ENCODE measurements at regions not wholly inside any gene's neighbourhood (a gene's known extent, or its start where the extent isn't known, plus 50 kb on each side); places are given as distances from the start of the nearest gene placed in this dataset.

DNA sequence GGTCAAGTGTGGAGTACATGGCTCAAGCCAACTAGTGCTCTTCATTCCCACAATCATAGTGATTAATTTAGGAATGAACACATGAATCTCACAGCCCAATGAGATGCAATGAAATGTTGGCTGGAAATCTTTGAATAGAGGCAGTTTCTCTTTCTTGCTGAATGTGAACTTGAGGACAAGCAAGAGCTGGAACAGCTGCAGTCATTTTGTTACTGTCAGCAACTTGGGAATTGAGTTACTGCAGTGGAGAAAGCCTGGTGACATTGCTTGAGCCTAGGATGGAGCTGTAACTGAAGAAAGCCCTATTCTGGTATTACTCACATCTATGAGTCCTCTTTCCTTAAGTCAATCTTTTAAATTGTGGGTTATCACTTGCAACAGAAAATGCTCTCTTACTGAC lies 62.3 kb downstream of the YIPF5 start:
- H3K27me3 Mint-ChIP-seq, result no peaks in the 10 kb centered on the region
- no peaks in the 10 kb centered on the region for H3K4me1 Mint-ChIP-seq (ENCODE audit: low read depth)
- peaks cover 8% of the 10 kb centered on the region for H3K9me3 Mint-ChIP-seq (ENCODE audit: low read depth)
- DNase-seq (ENCODE audit: low spot score, unreplicated experiment), result no peak
- H3K4me3 Mint-ChIP-seq (ENCODE audit: low read depth), result no peak overlapping the region
- no peak overlapping the region for H3K27ac Mint-ChIP-seq
- TF ChIP-seq, protein P1, sequence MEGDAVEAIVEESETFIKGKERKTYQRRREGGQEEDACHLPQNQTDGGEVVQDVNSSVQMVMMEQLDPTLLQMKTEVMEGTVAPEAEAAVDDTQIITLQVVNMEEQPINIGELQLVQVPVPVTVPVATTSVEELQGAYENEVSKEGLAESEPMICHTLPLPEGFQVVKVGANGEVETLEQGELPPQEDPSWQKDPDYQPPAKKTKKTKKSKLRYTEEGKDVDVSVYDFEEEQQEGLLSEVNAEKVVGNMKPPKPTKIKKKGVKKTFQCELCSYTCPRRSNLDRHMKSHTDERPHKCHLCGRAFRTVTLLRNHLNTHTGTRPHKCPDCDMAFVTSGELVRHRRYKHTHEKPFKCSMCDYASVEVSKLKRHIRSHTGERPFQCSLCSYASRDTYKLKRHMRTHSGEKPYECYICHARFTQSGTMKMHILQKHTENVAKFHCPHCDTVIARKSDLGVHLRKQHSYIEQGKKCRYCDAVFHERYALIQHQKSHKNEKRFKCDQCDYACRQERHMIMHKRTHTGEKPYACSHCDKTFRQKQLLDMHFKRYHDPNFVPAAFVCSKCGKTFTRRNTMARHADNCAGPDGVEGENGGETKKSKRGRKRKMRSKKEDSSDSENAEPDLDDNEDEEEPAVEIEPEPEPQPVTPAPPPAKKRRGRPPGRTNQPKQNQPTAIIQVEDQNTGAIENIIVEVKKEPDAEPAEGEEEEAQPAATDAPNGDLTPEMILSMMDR (IDR thresholded peaks at IDR 0.05; ENCODE audit: unreplicated experiment), result no peak
- no peaks in the 10 kb centered on the region for H3K36me3 Mint-ChIP-seq (ENCODE audit: insufficient read depth)

Measured in progenitor cell of endocrine pancreas (in vitro differentiated cells).